ENCODE measurements at regions not wholly inside any gene's neighbourhood (a gene's known extent, or its start where the extent isn't known, plus 50 kb on each side); places are given as distances from the start of the nearest gene placed in this dataset.

- TF ChIP-seq TEAD4 (IDR thresholded peaks at IDR 0.05; ENCODE audit: low read depth, low read length) (no peak), CTCF (IDR thresholded peaks at IDR 0.05; ENCODE audit: control extremely low read depth in 1 of 3, insufficient read depth in 1 of 3, low read depth in 1 of 3, low read length in 3 of 3) (no peak), BCL11A (IDR thresholded peaks at IDR 0.05; ENCODE audit: low read depth in 2 of 2, low read length in 2 of 2) (no peak), RAD21 (IDR thresholded peaks at IDR 0.05 in 1 of 2, conservative IDR thresholded peaks at IDR 0.05 in 1 of 2; ENCODE audit: low read depth in 2 of 2, low read length in 2 of 2) (no peak), EP300 (IDR thresholded peaks at IDR 0.05; ENCODE audit: borderline replicate concordance in 1 of 2, low read depth in 2 of 2, low read length in 2 of 2) (no peak), POLR2A (IDR thresholded peaks at IDR 0.05; ENCODE audit: control extremely low read depth in 1 of 2, low read depth in 2 of 2, low read length in 2 of 2) (no peak), RFX5 (IDR thresholded peaks at IDR 0.05; ENCODE audit: borderline replicate concordance, low read depth, low read length) (no peak), NRF1 (IDR thresholded peaks at IDR 0.05; ENCODE audit: low read depth, low read length) (no peak), USF2 (IDR thresholded peaks at IDR 0.05; ENCODE audit: low read length) (no peak), POLR2AphosphoS5 (IDR thresholded peaks at IDR 0.05; ENCODE audit: low read depth, low read length) (no peak), ASH2L (IDR thresholded peaks at IDR 0.05; ENCODE audit: low read length) (no peak), MAX (IDR thresholded peaks at IDR 0.05) (no peak)
Measured at GRCh38 chr3:22231061-22231460, 480.1 kb upstream of the ZNF385D start.

Data from H1 (cell line).